Testis (tissue), 2 donors: ENCODE measurements at regions not wholly inside any gene's neighbourhood (a gene's known extent, or its start where the extent isn't known, plus 50 kb on each side); places are given as distances from the start of the nearest gene placed in this dataset.

Experiments
- DNase-seq: peaks from one replicate; pipeline ENCODE4 v3.0.0-alpha.2; 2019
- H3K27ac ChIP-seq, 2 donors: fragments of 200-600 bp; sonication (generic); one replicate each; pipeline ENCODE4 v1.5.1; 2019
- H3K27me3 ChIP-seq: fragments of 200-600 bp; sonication (generic); one replicate; pipeline ENCODE4 v1.5.1; 2019
- H3K36me3 ChIP-seq: fragments of 200-600 bp; sonication (generic); one replicate; pipeline ENCODE4 v1.5.1; 2017; ENCODE audit warnings: low read depth; ENCODE audit errors: missing control alignments
- H3K4me1 ChIP-seq: fragments of 200-600 bp; sonication (generic); one replicate; pipeline ENCODE4 v1.5.1; 2019
- H3K4me3 ChIP-seq, 2 donors: fragments of 200-600 bp; sonication (generic); one replicate each; pipeline ENCODE4 v1.5.1; 2017 to 2019
- H3K9me3 ChIP-seq: fragments of 200-600 bp; sonication (generic); one replicate; pipeline ENCODE4 v1.5.1; 2017
- CTCF ChIP-seq, 3 experiments: fragments of 450-650 bp in 2 of 3; fragments of 200-600 bp in 1 of 3; sonication (generic) in 1 of 3; IDR thresholded peaks; one replicate each; pipeline ENCODE4 v1.5.1; 2016 to 2019; ENCODE audit warnings: antibody characterized with exemption in 3 of 3, mild to moderate bottlenecking in 2 of 3, moderate library complexity in 1 of 3
- POLR2A ChIP-seq: fragments of 450-650 bp; IDR thresholded peaks from one replicate; pipeline ENCODE4 v1.6.1; 2017; ENCODE audit warnings: antibody characterized with exemption, mild to moderate bottlenecking, moderate library complexity
- WGBS, 2 donors: methylation state at CpG; one replicate each; pipeline ENCODE4 v1.1.5; 2018; 5-methylcytosine and 5-hydroxymethylcytosine counted together
- intact Hi-C: fragments of 100-400 bp; cut with DNase I; formaldehyde crosslinking; loops from one replicate; pipeline ENCODE4 v1.15.1; 2023; ENCODE audit warnings: low total_unique reads

GRCh38 chr6:133689863-133690262 lies 199.1 kb upstream of the TCF21 start:
- DNase-seq, result no peak
- Histone ChIP-seq H3K27ac (no peak overlapping the region), H3K36me3 (no peaks in the 10 kb centered on the region), H3K4me1 (no peaks in the 10 kb centered on the region), H3K27me3 (no peaks in the 10 kb centered on the region), H3K4me3 (no peak overlapping the region), H3K9me3 (no peaks in the 10 kb centered on the region)
- TF ChIP-seq POLR2A (no peak), CTCF (IDR thresholded peaks at IDR 0.05) (no peak)
- 47 to 56% methylated on average over 5 of the region's 5 CpGs for WGBS, 2 donors
- intact Hi-C loops, result no loop called here

- intact Hi-C loops, result no loop called here
- 93 to 95% methylated on average over 1 of the region's 1 CpG for WGBS, 2 donors
- no peak overlapping the region for H3K27ac ChIP-seq
- TF ChIP-seq CTCF (IDR thresholded peaks at IDR 0.05), result no peak
- TF ChIP-seq POLR2A, result no peak
- no peak for DNase-seq
- H3K36me3 ChIP-seq, result no peaks in the 10 kb centered on the region
- H3K4me1 ChIP-seq, result no peaks in the 10 kb centered on the region
- H3K27me3 ChIP-seq, result no peaks in the 10 kb centered on the region
- no peak overlapping the region for H3K4me3 ChIP-seq
- H3K9me3 ChIP-seq, result no peaks in the 10 kb centered on the region
These were observed 195.3 kb upstream of the TCF21 start for GRCh38 chr6:133693565-133693964.

- no peak overlapping the region for H3K4me3 ChIP-seq
These were observed 191.7 kb upstream of the TCF21 start for GRCh38 chr6:133697185-133697584.

GRCh38 chr6:133697666-133698065 lies 191.2 kb upstream of the TCF21 start:
- Histone ChIP-seq H3K27me3 (no peaks in the 10 kb centered on the region), H3K4me1 (no peaks in the 10 kb centered on the region), H3K36me3 (no peaks in the 10 kb centered on the region), H3K4me3 (no peak overlapping the region), H3K9me3 (no peaks in the 10 kb centered on the region), H3K27ac (no peak overlapping the region)
- intact Hi-C loops, result no loop called here
- 81 to 82% methylated on average over 1 of the region's 1 CpG for WGBS, 2 donors
- TF ChIP-seq POLR2A (no peak), CTCF (IDR thresholded peaks at IDR 0.05) (no peak)
- no peak for DNase-seq

More at GRCh38 chr6:133697185-133697584, 191.7 kb upstream of the TCF21 start:
- Histone ChIP-seq H3K4me1 (no peaks in the 10 kb centered on the region), H3K36me3 (no peaks in the 10 kb centered on the region), H3K27ac (no peak overlapping the region), H3K27me3 (no peaks in the 10 kb centered on the region), H3K9me3 (no peaks in the 10 kb centered on the region)
- no peak for DNase-seq
- intact Hi-C loops, result no loop called here
- no peak for TF ChIP-seq CTCF (IDR thresholded peaks at IDR 0.05)
- no peak for TF ChIP-seq POLR2A

- 90 to 92% methylated on average over 1 of the region's 1 CpG for WGBS, 2 donors
- TF ChIP-seq CTCF (IDR thresholded peaks at IDR 0.05) (no peak), POLR2A (no peak)
- Histone ChIP-seq H3K4me1 (no peaks in the 10 kb centered on the region), H3K36me3 (no peaks in the 10 kb centered on the region), H3K27ac (no peak overlapping the region), H3K9me3 (no peaks in the 10 kb centered on the region), H3K4me3 (no peak overlapping the region), H3K27me3 (no peaks in the 10 kb centered on the region)
- intact Hi-C loops, result no loop called here
- DNase-seq, result no peak
These were observed 190.6 kb upstream of the TCF21 start for GRCh38 chr6:133698272-133698671.
